ENCODE measurements at regions not wholly inside any gene's neighbourhood (a gene's known extent, or its start where the extent isn't known, plus 50 kb on each side); places are given as distances from the start of the nearest gene placed in this dataset.

GRCh38 chr2:57828221-57828620 lies 218.4 kb upstream of the VRK2 start:
- TF ChIP-seq, protein P1, sequence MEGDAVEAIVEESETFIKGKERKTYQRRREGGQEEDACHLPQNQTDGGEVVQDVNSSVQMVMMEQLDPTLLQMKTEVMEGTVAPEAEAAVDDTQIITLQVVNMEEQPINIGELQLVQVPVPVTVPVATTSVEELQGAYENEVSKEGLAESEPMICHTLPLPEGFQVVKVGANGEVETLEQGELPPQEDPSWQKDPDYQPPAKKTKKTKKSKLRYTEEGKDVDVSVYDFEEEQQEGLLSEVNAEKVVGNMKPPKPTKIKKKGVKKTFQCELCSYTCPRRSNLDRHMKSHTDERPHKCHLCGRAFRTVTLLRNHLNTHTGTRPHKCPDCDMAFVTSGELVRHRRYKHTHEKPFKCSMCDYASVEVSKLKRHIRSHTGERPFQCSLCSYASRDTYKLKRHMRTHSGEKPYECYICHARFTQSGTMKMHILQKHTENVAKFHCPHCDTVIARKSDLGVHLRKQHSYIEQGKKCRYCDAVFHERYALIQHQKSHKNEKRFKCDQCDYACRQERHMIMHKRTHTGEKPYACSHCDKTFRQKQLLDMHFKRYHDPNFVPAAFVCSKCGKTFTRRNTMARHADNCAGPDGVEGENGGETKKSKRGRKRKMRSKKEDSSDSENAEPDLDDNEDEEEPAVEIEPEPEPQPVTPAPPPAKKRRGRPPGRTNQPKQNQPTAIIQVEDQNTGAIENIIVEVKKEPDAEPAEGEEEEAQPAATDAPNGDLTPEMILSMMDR (IDR thresholded peaks at IDR 0.05; ENCODE audit: low read depth, low read length), result no peak
- DNase-seq (ENCODE audit: extremely low read depth, low read depth), result no peak

DNA sequence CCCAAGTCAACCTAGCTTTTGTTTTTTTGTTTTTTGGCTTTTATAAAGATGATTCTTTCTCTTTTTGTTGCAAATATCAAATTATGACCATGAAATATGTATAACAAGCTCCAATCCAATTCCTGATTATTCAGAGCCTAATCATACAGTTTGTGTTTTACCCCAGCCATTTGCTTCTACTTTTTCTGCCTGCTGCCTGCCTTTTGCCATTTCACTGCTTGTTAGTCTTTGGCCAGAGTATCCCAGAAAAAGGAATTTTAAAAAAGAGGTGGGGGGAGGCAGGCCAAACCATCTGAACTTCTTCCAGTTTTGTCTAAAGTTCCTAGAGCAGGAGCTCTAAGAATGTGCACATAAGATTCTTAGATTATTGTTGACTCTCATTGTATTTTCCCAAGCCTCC lies 211.9 kb upstream of the VRK2 start:
- TF ChIP-seq, protein P1 (IDR thresholded peaks at IDR 0.05; ENCODE audit: low read depth, low read length), result no peak

DNA sequence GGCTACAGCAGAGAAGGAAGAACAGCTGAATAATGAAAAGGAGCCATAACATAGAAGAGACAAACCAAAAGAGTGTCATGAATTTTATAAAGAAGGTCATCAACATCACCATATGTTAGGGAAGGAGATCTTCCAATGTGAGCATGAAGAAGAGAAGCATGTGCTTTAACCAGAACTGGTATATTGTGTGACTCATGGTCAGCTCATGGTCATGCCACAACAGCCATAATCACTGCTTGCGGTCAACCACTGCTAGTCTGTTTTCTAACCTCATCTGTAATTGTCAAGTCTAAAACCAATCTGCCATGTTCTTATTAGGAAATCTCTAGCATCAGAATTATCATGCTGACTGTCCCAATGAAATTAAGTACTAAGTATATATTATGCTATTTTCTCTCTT lies 204.1 kb upstream of the VRK2 start:
- TF ChIP-seq, protein P1 (IDR thresholded peaks at IDR 0.05; ENCODE audit: low read depth, low read length), result no peak
- no peak for DNase-seq (ENCODE audit: extremely low read depth, low read depth)

More for the DNA sequence above, 211.9 kb upstream of the VRK2 start:
- DNase-seq (ENCODE audit: extremely low read depth, low read depth), result no peak

GRCh38 chr2:57843158-57843557 lies 203.4 kb upstream of the VRK2 start:
- no peak for DNase-seq (ENCODE audit: extremely low read depth, low read depth)
- TF ChIP-seq, protein P1 (IDR thresholded peaks at IDR 0.05; ENCODE audit: low read depth, low read length), result no peak

GRCh38 chr2:57848723-57849122 lies 197.9 kb upstream of the VRK2 start:
- TF ChIP-seq, protein P1 (IDR thresholded peaks at IDR 0.05; ENCODE audit: low read depth, low read length), result no peak
- no peak for DNase-seq (ENCODE audit: extremely low read depth, low read depth)

DNA sequence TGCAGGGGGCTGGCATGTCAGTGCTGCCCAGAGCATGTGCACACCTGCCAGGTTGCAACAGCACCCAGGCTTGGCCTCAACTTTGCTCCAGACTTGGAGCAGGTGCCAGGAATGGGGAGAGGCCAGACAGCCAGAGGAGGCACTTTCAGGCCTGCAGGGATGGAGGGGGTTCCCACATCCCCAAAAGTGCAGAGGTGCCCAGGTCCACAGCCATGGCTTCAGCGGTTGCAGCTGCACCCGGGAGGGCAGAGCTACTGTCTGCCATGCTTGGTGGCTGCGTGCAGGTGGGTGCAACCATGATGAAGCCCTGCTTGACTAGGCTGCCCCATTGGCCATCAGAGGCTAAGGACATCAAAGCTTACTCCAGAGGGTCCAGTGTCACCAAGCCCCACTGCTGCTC lies 196.8 kb upstream of the VRK2 start:
- TF ChIP-seq, protein P1 (IDR thresholded peaks at IDR 0.05; ENCODE audit: low read depth, low read length), result no peak
- DNase-seq (ENCODE audit: extremely low read depth, low read depth), result no peak

GRCh38 chr2:57850415-57851130 lies 196.0 kb upstream of the VRK2 start:
- no peak for DNase-seq (ENCODE audit: extremely low read depth, low read depth)
- TF ChIP-seq, protein P1 (IDR thresholded peaks at IDR 0.05; ENCODE audit: low read depth, low read length), result no peak

All from AG09319 (cell line).